Nephron progenitor cell (in vitro differentiated cells): ENCODE measurements at regions not wholly inside any gene's neighbourhood (a gene's known extent, or its start where the extent isn't known, plus 50 kb on each side); places are given as distances from the start of the nearest gene placed in this dataset.
A peak's percentile ranks its signal among the peaks of the same experiment; 100 is the strongest.

ENCODE experiments used
- DNase-seq: peaks from one replicate; pipeline ENCODE4 v3.0.0; 2021
- H3K27ac Mint-ChIP-seq: 2 replicates; pipeline ENCODE4 v1.8.0; 2021; ENCODE audit warnings: mild to moderate bottlenecking, moderate library complexity, mixed read lengths
- H3K27me3 Mint-ChIP-seq: 2 replicates; pipeline ENCODE4 v1.8.0; 2021; ENCODE audit warnings: mild to moderate bottlenecking, low read depth, mixed read lengths; ENCODE audit not compliant: poor library complexity
- H3K36me3 Mint-ChIP-seq: 2 replicates; pipeline ENCODE4 v1.8.0; 2021; ENCODE audit warnings: low read depth, mixed read lengths
- H3K4me1 Mint-ChIP-seq: 2 replicates; pipeline ENCODE4 v1.8.0; 2021; ENCODE audit warnings: mixed read lengths
- H3K4me3 Mint-ChIP-seq: 2 replicates; pipeline ENCODE4 v1.8.0; 2021; ENCODE audit warnings: mild to moderate bottlenecking, moderate library complexity, mixed read lengths
- H3K9me3 Mint-ChIP-seq: 2 replicates; pipeline ENCODE4 v1.8.0; 2021; ENCODE audit warnings: mild to moderate bottlenecking, moderate library complexity, mixed read lengths
- CTCF ChIP-seq: fragments of 200-600 bp; sonication (generic); IDR thresholded peaks from 2 replicates; pipeline ENCODE4 v1.5.0; 2021; ENCODE audit warnings: antibody characterized with exemption

DNA sequence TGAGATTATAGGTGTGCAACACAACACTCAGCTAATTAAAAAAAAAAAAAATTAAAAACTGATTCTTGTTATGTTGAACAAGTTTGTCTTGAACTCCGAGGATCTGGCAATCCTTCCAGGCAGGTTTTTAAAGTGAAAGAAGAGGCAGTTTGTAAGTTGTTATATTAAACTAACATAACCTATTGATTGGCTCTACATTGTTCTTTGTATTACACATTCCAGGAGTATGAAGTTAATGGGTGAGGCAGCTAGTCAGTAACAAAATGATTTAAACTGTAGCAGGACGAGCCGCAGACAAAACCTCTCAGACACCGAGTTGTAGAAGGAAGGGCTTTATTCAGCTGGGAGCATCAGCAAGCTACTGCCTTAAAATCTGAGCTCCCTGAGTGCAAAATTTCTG lies 1953.9 kb upstream of the CDH6 start:
- no peaks in the 10 kb centered on the region for H3K9me3 Mint-ChIP-seq
- DNase-seq = no peak
- H3K4me1 Mint-ChIP-seq = no peaks in the 10 kb centered on the region
- H3K4me3 Mint-ChIP-seq = no peak overlapping the region
- H3K27ac Mint-ChIP-seq = no peak overlapping the region
- H3K36me3 Mint-ChIP-seq = no peaks in the 10 kb centered on the region
- no peak for TF ChIP-seq CTCF
- no peaks in the 10 kb centered on the region for H3K27me3 Mint-ChIP-seq

GRCh38 chr5:29238115-29238514 lies 1955.4 kb upstream of the CDH6 start:
- DNase-seq = no peak
- Mint-ChIP-seq H3K27ac (no peak overlapping the region), H3K4me3 (no peak overlapping the region), H3K9me3 (no peaks in the 10 kb centered on the region), H3K27me3 (no peaks in the 10 kb centered on the region), H3K36me3 (no peaks in the 10 kb centered on the region), H3K4me1 (no peaks in the 10 kb centered on the region)
- TF ChIP-seq CTCF = no peak

DNA sequence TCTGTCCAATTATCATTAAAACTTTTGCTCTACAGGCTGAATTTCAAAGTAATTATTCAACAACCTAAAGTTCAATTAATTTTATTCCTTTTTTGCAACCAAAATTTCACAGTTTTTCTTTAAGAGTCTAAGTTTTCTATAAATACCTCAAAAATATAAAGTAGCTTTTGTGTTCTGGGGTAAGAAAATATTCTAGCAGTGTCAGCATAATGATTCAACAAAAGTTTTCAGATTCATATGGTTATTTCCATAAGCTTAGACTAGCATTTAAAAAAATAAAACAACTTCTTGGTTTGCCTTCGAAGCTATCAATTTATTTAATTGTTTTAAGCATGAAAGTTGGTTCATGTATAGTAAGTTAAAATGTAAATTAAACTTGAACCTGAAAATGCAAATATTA lies 1962.3 kb upstream of the CDH6 start:
- Mint-ChIP-seq H3K9me3 (no peaks in the 10 kb centered on the region), H3K36me3 (no peaks in the 10 kb centered on the region), H3K4me1 (no peaks in the 10 kb centered on the region), H3K27me3 (no peaks in the 10 kb centered on the region), H3K4me3 (no peak overlapping the region), H3K27ac (no peak overlapping the region)
- no peak for TF ChIP-seq CTCF
- no peak for DNase-seq

DNA sequence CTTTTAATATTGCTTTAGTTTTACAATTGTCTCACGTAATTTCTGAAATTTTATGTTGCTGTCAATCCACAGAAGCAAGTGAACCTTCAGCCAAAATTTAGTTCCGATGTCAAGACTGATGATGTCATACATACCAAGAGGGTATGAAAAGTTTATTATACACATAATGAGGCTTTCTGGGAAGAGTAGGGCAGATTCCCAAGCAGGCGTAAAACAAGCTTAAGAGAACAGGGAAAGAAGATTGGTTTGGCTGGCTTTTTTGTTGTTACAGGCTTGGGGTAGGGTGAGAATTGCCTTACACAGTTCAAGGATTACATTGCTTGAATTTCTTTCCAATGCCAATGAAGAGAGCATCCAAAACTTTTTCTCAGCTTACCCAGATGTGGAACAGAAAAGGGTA lies 1962.9 kb upstream of the CDH6 start:
- no peak for DNase-seq
- Mint-ChIP-seq H3K4me1 (no peaks in the 10 kb centered on the region), H3K27me3 (no peaks in the 10 kb centered on the region), H3K36me3 (no peaks in the 10 kb centered on the region), H3K27ac (peak overlapping the region; percentile 13), H3K9me3 (no peaks in the 10 kb centered on the region), H3K4me3 (no peak overlapping the region)
- TF ChIP-seq CTCF = no peak

- H3K4me3 Mint-ChIP-seq = no peak overlapping the region
- no peaks in the 10 kb centered on the region for H3K9me3 Mint-ChIP-seq
- H3K27ac Mint-ChIP-seq = no peak overlapping the region
- H3K36me3 Mint-ChIP-seq = no peaks in the 10 kb centered on the region
- TF ChIP-seq CTCF = no peak
- H3K27me3 Mint-ChIP-seq = no peaks in the 10 kb centered on the region
- no peak for DNase-seq
- no peaks in the 10 kb centered on the region for H3K4me1 Mint-ChIP-seq
Observed at GRCh38 chr5:29229461-29229860, 1964.0 kb upstream of the CDH6 start.

- H3K4me3 Mint-ChIP-seq = no peak overlapping the region
- TF ChIP-seq CTCF = no peak
- no peaks in the 10 kb centered on the region for H3K27me3 Mint-ChIP-seq
- H3K4me1 Mint-ChIP-seq = peaks cover 14% of the 10 kb centered on the region
- H3K36me3 Mint-ChIP-seq = no peaks in the 10 kb centered on the region
- H3K9me3 Mint-ChIP-seq = no peaks in the 10 kb centered on the region
- H3K27ac Mint-ChIP-seq = no peak overlapping the region
- no peak for DNase-seq
Observed at GRCh38 chr5:29218138-29218537, 1975.3 kb upstream of the CDH6 start.
